ENCODE measurements at regions not wholly inside any gene's neighbourhood (a gene's known extent, or its start where the extent isn't known, plus 50 kb on each side); places are given as distances from the start of the nearest gene placed in this dataset.

DNA sequence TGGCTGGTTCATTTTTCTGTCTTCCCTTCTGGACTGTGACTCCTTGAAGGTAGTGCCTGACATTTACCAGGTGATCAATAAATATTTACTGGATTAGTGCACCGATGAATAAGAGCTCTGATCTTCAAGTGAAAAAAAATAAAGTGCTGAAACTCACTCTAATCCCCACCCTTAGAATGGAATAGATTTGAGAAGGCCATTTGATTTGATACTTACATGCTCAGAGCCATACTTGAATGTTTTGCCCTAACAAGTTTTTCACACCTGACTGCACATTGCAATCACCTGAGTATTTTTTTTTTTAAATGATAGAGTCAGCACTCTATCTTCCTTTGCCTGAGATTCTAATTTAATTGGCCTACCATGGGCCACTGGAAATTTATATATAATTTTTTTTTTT lies 105.7 kb downstream of the LRRC70 start:
- DNase-seq (ENCODE audit: extremely low read depth in 1 of 11, low read depth in 9 of 11, low spot score in 4 of 11), result no peak

DNA sequence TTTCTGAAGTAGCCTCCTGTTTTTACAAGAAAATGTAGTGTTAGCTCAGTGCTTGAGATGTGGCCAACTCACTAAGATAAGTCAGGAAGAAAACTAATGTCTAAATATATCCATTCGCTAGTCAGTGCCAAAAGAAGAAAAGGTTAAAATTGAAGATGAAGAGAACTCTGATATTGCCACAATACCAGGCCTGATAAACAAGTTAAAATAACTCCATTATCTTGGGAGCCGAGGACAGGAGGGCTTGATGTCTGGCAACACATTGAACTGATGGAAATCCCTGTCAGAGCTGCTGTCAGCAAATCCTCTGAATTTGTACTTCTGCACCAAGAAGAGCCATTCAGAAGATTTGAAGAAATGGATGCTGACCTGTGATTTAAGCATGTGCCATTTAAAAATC lies 103.4 kb downstream of the LRRC70 start:
- no peak for DNase-seq (ENCODE audit: extremely low read depth in 1 of 11, low read depth in 9 of 11, low spot score in 4 of 11)

DNA sequence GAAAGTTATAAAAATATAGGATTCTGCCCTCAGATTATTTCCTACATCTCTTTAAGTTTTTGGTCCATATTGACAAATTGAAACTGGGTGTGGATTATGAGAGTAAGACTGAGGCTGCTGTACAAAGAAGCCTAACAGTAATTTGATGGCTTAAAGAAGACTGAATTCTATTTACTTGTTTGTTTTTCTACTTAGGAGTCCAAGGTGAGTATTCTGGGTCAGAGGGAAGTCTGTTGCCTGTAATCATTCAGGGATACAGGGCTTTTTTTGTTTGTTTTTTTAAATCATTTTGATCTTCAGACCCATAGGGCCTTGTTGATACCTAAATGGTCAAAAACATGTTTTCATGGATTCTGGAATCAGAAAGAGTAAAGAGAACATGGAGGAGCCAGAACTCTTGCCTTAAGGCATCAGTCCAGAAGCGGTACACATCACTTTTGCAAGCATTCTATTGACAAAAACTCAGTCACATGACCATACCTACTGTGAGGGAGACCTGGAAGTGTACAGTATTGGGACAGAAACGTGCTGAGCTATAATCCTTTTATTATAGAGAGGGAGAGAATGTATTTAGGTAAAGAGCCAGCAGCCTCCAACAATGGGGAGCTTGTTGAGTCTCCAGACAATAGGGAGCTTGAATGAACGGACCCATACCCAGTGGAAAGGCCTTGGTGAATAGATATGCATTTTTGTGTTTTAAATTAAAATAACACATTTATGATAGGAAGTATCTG lies 102.7 kb downstream of the LRRC70 start:
- no peak for DNase-seq (ENCODE audit: extremely low read depth in 1 of 11, low read depth in 9 of 11, low spot score in 4 of 11)

DNA sequence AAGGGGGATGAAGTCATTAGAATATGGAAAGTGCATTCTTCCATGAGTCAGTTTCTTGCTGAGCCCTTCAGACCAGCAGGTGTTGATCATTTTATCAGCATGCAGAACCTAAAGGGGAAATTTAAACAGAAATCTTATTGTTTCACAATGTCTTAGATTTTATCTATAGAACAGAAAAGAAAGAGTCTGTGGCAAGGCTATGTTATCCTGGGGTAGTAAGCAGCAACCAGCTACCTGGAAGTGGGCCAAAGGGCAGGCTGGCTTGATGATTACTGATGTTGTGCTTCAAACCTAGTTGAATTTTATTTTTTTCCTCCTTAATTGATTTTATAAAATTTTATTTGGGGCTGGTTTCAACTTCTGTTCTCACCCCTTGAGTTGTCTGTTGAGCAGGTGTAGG lies 101.5 kb downstream of the LRRC70 start:
- DNase-seq (ENCODE audit: extremely low read depth in 1 of 11, low read depth in 9 of 11, low spot score in 4 of 11), result no peak

Data from renal cortex interstitium (tissue), 11 donors.